Esophagus muscularis mucosa (tissue), 3 donors: ENCODE measurements at regions not wholly inside any gene's neighbourhood (a gene's known extent, or its start where the extent isn't known, plus 50 kb on each side); places are given as distances from the start of the nearest gene placed in this dataset.

Source experiments
- EP300 ChIP-seq: sonication (generic); formaldehyde crosslinking; IDR thresholded peaks from one replicate; pipeline ENCODE4 v1.6.1; 2017; ENCODE audit warnings: antibody characterized with exemption
- POLR2AphosphoS5 ChIP-seq, 2 donors: sonication (generic); formaldehyde crosslinking; IDR thresholded peaks; one replicate each; pipeline ENCODE4 v1.6.1; 2017; ENCODE audit warnings: antibody characterized with exemption in 2 of 2

DNA sequence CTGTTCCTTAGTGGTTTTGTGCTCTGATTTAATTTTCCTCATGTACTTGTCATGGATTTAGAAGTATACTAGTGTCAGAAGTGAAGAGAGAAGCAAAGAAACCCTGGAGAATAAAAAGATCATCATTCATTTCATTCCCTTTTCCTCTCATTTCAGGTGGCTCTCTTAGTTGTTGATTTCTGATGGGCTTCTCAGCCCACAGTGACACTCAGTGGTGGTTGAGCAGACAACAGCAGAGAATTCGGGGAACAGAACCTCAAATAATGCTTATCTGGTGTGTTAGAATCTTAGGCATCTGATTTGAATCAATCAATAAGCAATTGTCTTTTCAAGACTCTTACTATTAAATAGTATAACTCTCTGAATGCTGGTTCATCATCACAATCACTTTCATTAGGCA is 1289.4 kb downstream of the FAM181B start:
- TF ChIP-seq EP300 (no peak), POLR2AphosphoS5 (IDR thresholded peaks at IDR 0.05) (no peak)
